ENCODE measurements at regions not wholly inside any gene's neighbourhood (a gene's known extent, or its start where the extent isn't known, plus 50 kb on each side); places are given as distances from the start of the nearest gene placed in this dataset.

- TF ChIP-seq REST (IDR thresholded peaks at IDR 0.05; ENCODE audit: insufficient read depth in 1 of 2, low read depth in 2 of 2, low read length in 1 of 2): no peak
- TF ChIP-seq CTCF (IDR thresholded peaks at IDR 0.05): no peak
- TF ChIP-seq SIN3A (IDR thresholded peaks at IDR 0.05; ENCODE audit: borderline replicate concordance, insufficient read depth, low read depth, low read length): no peak
- no peak for TF ChIP-seq POLR2AphosphoS5 (IDR thresholded peaks at IDR 0.05; ENCODE audit: low read depth, low read length)
These were observed 356.6 kb downstream of the SETD4 start for GRCh38 chr21:35703704-35704103.
